Endothelial cell of umbilical vein (primary cell): ENCODE measurements at regions not wholly inside any gene's neighbourhood (a gene's known extent, or its start where the extent isn't known, plus 50 kb on each side); places are given as distances from the start of the nearest gene placed in this dataset.

Experiments used
- CTCF ChIP-seq, 2 donors: IDR thresholded peaks; 1 replicate in 1 of 2; 2 replicates in 1 of 2; pipeline ENCODE4 v1.5.1; 2011; ENCODE audit warnings: low read length in 2 of 2, mild to moderate bottlenecking in 2 of 2, moderate library complexity in 2 of 2, control low read depth in 1 of 2, inconsistent platforms in 1 of 2, low read depth in 1 of 2; ENCODE audit not compliant: insufficient read depth in 1 of 2; ENCODE audit errors: extremely low read depth in 1 of 2
- MAX ChIP-seq: IDR thresholded peaks from 2 replicates; pipeline ENCODE4 v1.6.1; 2011; ENCODE audit not compliant: insufficient read depth, insufficient read length
- POLR2A ChIP-seq: IDR thresholded peaks from 2 replicates; pipeline ENCODE4 v1.6.1; 2012; ENCODE audit warnings: low read depth, mild to moderate bottlenecking, control low read depth, low read length
- POLR2AphosphoS5 ChIP-seq: IDR thresholded peaks from 2 replicates; pipeline ENCODE4 v1.6.1; 2012; ENCODE audit warnings: low read depth, mild to moderate bottlenecking, control low read depth, low read length, moderate library complexity; ENCODE audit not compliant: insufficient read depth

- TF ChIP-seq CTCF (IDR thresholded peaks at IDR 0.05; ENCODE audit: extremely low read depth in 1 of 2, insufficient read depth in 1 of 2, low read depth in 1 of 2, low read length in 2 of 2) (no peak), MAX (no peak), POLR2AphosphoS5 (no peak), POLR2A (no peak)
These were observed 426.7 kb upstream of the B3GAT1 start for GRCh38 chr11:134838708-134839107.
